ENCODE measurements at regions not wholly inside any gene's neighbourhood (a gene's known extent, or its start where the extent isn't known, plus 50 kb on each side); places are given as distances from the start of the nearest gene placed in this dataset.
"Not testable (repeated sequence)": the region's sequence is repeated elsewhere in the genome, so short reads cannot be mapped to it uniquely, and the experiment has no call there.

DNA sequence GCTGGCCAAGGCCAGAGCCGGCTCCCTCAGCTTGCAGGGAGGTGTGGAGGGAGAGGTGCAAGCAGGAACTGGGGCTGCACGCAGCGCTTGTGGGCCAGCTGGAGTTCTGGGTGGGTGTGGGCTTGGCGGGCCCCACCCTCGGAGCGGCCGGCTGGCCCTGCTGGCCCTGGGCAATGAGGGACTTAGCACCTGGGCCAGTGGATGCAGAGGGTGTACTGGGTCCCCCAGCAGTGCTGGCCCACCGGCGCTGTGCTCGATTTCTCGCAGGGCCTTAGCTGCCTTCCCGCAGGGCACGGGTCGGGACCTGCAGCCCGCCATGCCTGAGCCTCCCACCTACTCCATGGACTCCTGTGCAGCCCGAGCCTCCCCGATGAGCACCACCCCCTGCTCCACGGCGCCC, 115.6 kb upstream of the MARK1 start:
- TF ChIP-seq EZH2 (IDR thresholded peaks at IDR 0.05; ENCODE audit: low read length), result not testable (repeated sequence)
- TF ChIP-seq, protein P1, sequence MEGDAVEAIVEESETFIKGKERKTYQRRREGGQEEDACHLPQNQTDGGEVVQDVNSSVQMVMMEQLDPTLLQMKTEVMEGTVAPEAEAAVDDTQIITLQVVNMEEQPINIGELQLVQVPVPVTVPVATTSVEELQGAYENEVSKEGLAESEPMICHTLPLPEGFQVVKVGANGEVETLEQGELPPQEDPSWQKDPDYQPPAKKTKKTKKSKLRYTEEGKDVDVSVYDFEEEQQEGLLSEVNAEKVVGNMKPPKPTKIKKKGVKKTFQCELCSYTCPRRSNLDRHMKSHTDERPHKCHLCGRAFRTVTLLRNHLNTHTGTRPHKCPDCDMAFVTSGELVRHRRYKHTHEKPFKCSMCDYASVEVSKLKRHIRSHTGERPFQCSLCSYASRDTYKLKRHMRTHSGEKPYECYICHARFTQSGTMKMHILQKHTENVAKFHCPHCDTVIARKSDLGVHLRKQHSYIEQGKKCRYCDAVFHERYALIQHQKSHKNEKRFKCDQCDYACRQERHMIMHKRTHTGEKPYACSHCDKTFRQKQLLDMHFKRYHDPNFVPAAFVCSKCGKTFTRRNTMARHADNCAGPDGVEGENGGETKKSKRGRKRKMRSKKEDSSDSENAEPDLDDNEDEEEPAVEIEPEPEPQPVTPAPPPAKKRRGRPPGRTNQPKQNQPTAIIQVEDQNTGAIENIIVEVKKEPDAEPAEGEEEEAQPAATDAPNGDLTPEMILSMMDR (optimal IDR thresholded peaks at IDR 0.05 in 1 of 3, IDR thresholded peaks at IDR 0.05 in 1 of 3, conservative IDR thresholded peaks at IDR 0.05 in 1 of 3; ENCODE audit: extremely low read depth in 1 of 3, insufficient read depth in 2 of 3, low read length in 3 of 3), result not testable (repeated sequence)
